Kidney glomerular epithelial cell (primary cell): ENCODE measurements at regions not wholly inside any gene's neighbourhood (a gene's known extent, or its start where the extent isn't known, plus 50 kb on each side); places are given as distances from the start of the nearest gene placed in this dataset.
"Not testable (repeated sequence)": the region's sequence is repeated elsewhere in the genome, so short reads cannot be mapped to it uniquely, and the experiment has no call there.

Experiments
- DNase-seq: peaks from one replicate; lab custom pipeline; 2025; lab: John Stamatoyannopoulos, UW

- no peak for DNase-seq
Observed at GRCh38 chr5:57069115-57069835, 104.6 kb upstream of the GPBP1 start.

DNA sequence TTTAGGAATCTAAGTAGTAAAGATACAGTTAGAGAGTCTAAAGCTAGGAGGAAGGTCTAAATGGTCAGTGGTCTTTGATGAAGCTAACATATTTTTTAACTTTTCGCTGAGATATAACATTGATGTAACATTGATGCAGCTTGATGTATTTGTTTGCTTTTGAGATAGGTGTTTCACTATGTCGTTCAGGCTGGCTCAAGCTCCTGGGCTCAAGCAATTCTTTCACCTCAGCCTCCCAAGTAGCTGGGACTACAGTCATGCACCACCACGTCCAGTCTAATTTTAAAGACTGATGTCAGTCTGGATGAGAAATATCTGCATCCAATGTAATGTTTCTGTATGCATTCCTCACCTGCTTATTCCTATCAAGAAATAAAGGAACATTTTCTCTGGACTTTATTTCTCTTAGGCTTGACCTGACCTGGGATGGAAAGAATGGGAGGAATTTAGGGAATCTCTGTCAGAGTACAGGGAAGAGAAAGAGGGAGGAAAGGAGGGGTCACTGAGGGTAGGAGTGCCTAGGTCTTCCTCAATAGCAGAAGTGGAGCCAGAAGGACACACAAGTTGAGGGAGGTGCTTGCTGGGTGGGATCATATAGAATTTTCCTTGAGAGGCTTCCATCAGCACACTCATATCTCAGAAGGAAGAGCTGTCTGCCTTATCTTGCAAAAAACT is 101.5 kb upstream of the GPBP1 start:
- DNase-seq: no peak

- DNase-seq: peak; percentile 64
Observed at GRCh38 chr5:57082441-57083067, 91.3 kb upstream of the GPBP1 start.

DNA sequence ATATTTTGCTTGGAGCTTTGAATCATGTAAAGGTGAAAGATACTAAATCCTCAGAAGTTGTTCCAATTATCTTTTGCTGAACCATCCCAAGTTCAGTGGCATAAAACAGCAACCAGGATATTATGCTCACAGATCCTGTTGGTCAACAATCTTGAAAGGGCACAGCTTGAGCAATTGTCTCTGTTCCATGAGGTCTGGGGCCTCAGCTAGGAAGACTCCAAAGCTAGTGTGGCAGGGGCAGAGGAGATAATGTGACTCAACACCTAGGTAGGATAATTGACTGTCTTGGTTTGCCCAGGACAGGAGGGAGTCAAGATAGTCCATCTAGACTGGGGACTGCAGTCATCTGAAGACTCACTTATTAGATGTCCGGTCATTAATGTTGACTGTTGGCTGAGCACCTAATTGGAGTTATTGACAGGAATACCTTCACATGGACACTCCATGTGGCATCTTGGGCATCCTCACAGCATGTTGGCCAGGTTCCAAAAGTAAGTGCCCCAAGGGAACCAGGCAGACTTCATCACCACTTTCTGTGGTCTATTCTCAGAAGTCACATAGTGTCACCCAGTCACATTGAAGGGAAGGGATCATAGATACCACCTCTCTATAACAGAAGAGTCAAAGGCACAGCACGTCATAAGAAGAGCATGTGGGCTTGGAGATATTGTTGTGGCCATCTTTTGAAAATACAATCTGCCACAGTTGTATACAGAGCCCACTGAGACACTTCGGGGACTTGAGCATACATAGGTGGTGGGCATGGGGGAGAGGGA is 88.4 kb upstream of the GPBP1 start:
- DNase-seq: no peak

DNA sequence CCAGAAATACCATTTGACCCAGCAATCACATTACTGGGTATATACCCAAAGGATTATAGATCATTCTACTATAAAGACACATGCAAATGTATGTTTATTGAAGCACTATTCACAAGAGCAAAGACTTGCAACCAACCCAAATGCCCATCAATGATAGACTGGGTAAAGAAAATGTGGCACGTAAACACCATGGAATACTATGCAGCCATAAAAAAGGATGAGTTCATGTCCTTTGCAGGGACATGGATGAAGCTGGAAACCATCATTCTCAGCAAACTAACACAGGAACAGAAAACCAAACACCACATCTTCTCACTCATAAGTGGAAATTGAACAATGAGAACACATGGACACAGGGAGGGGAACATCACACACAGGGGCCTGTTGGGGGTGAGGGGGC is 85.9 kb upstream of the GPBP1 start:
- not testable (repeated sequence) for DNase-seq

DNA sequence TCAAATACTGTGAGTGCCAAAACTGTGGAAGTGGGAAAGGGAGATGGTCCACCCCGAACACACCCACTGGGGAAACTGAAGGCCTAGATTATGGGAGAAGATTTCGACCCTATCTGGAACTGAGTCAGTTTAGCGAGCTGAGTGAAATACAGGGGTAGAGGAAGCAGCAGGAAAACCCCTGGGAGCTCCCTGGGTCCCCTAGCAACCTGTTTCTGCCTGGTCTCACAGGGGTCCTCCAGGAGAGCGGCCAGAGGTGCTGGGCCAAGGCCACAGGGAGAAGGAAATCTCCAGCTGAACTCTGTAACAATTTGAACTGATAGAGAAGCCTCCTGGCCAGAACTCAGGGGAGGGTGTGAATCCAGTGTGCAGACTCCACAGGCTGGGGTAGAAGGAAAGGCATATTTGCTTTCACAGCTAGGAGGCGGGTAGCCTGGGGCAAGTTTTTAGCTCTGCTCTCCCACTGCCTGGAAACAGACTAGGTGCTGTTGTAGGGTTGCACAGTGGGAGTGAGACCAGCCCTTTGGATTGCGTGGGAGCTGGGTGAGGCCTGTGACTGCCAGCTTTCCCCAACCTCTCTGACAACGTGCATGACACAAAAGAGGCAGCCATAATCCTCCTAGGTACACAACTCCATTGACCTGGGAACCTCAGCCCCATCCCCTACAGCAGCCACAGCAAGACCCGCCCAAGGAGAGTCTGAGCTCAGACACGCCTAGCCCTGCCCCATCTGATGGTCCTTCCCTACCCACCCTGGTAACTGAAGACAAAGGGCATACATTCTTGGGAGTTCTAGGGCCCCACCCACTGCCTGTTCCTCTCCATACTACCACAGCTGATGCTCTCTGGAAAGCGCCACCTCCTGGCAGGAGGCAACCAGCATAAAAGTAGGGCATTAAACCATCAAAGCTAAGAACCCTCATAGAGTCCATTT is 78.8 kb upstream of the GPBP1 start:
- no peak for DNase-seq

DNA sequence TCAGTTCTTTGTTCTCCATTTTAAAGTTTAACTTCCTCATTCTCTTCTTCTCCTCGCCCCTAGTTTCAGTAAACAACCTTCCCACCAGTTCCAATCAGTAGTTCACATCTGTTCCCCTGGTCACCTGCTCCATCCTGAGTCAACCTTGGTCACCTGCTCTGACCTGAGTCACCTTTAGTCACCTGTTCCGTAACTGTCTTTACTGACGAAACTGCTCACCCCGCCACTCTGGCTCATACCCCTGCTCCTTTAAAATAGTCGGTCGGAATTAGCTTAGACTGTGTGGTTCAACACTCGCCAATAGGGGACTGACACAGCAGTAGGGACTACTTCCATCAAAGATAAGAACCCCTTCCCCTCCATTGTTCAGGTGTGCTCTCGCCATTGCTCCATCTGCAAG is 76.3 kb upstream of the GPBP1 start:
- DNase-seq: no peak

DNA sequence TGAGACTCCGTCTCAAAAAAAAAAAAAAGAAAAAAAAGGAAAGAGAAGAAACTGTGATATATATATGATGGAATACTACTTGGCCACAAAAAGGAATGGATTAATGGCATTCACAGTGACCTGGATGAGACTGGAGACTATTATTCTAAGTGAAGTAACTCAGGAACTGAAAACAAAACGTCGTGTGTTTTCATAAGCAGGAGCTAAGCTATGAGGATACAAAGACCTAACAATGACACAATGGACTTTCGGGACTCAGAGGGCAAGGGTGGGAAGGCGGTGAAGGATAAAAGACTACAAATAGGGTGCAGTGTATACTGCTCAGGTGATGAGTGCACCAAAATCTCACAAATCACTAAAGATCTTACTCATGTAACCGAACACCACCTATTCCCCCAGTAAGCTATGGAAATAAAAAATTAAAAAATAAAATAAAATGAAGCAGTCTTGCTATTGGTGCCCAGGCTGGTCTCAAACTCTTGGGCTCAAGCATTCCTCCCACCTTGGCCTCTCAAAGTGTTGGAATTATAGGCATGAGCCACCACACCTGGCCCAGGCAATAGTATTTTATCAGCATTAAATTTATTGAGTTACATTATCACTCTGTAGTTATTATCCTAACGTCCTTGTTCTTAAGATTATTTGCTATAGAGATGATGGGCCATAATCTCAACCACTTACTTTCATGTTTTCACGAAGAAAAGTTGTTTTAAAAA is 71.5 kb upstream of the GPBP1 start:
- DNase-seq: no peak

DNA sequence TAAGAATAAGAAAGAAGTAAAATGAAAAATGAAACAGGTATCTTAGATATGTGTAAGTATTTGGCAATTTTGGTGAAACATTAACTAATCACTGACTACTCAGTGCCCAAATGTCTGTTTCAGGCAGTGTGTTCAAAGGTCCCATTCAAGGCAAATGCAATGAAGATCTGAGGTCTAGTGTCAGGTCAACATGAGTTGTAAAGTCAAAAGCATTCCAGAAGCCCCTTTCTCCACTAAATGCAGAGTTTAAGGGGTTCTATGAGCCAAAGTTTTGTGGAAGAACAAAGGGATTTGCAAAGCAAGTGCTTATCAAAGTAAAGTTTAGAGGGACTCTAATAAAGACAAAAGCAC is 71.0 kb upstream of the GPBP1 start:
- no peak for DNase-seq

DNA sequence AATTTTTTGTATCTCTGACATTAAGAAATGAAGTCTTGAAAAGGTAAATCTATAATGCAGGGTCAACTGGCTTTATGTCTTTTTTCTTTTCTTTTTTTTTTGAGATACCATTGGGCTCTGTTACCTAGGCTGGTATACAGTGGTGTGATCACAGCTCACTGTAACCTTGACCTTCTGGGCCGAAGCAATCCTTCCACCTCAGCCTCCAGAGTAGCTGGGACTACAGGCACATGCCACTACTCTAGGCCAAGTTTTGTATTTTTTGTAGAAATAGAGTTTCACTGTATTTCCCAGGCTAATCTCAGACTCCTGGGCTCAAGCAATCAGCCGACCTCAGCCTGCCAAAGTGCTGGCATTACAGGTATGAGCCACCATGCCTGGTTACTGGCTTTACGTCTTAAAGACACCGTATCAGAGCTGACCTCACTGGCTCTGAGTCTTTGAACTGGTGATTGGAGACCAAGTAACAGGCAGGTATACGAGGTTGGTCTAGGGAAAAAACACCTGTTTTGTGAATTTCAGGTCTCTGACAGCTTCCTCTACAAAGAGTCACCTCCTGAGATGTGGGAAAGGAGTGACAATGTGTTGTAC is 70.4 kb upstream of the GPBP1 start:
- DNase-seq: no peak

DNA sequence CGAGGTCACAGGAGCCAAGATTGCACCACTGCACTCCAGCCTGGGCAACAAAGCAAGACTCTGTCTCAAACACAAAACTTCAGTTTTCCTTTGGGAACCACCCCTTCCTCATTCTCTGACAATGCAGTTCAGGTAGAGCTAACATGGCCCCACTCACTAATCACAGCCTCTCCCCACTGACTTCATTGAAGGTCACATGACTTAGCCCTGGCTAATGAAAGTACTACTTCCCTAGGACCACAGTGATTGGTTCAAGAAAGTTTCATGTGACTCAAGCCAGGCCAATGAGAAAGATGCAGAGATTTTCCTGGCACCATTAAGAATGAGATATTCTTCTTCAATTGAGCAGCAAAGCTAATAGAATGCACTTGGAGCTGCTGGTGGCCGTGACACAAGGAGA is 67.2 kb upstream of the GPBP1 start:
- no peak for DNase-seq

DNA sequence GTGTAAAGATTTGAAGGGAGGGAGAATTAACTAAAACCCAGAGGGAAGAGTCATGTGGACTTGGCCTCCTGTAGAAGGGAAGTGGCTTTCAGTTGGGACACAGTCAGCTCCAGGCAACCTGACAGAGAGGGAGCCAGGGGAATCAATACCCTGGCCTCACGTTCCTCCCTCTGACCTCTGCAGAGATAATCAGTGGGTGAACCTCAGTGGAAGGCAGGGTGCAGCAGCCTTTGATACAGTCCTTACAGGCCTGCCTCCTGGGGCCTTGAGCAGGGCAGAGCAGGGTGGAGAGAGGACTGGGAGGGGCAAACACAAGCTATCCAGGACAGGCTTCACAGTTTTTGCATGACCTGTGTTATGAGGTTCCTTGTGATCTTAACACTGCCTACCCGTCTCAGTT is 61.9 kb upstream of the GPBP1 start:
- no peak for DNase-seq

- no peak for DNase-seq
Observed at GRCh38 chr5:57113481-57113880, 60.4 kb upstream of the GPBP1 start.

GRCh38 chr5:57117596-57117995 is 56.3 kb upstream of the GPBP1 start:
- no peak for DNase-seq

DNA sequence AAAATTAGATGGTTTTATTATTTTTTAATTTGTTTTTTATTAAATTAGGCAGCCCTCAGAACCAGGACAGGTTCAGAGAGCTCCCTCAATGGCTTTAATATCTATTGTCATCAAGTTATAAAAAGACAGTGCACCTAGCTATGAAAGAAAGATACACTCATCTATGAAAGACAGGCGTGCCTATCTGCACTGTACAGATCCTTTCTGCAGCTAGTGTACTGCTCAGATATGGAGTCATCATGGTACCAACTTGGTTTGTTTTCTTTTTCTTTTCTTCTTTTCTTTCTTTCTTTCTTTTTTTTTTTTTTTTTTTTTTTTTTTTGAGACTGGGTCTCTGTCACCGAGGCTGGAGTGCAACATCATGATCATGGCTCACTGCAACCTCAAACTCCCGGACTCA is 54.8 kb upstream of the GPBP1 start:
- DNase-seq: no peak

GRCh38 chr5:57124014-57124413 is 49.8 kb upstream of the GPBP1 start:
- no peak for DNase-seq
